ENCODE measurements at regions not wholly inside any gene's neighbourhood (a gene's known extent, or its start where the extent isn't known, plus 50 kb on each side); places are given as distances from the start of the nearest gene placed in this dataset.

GRCh38 chr5:30890377-30890776, 303.1 kb upstream of the CDH6 start:
- TF ChIP-seq CTCF (IDR thresholded peaks at IDR 0.05) = no peak
- TF ChIP-seq POLR2A (IDR thresholded peaks at IDR 0.05) = no peak

Measured in Peyer's patch (tissue), 4 donors.